DOHH2 (cell line): ENCODE measurements at regions not wholly inside any gene's neighbourhood (a gene's known extent, or its start where the extent isn't known, plus 50 kb on each side); places are given as distances from the start of the nearest gene placed in this dataset.

Source experiments
- CTCF ChIP-seq: fragments of 200-600 bp; sonication (generic); IDR thresholded peaks from one replicate; pipeline ENCODE4 v1.5.1; 2014; ENCODE audit warnings: antibody characterized with exemption, mild to moderate bottlenecking, low read depth, low read length; ENCODE audit not compliant: poor library complexity, severe bottlenecking
- EZH2phosphoT487 ChIP-seq: fragments of 200-600 bp; sonication (generic); IDR thresholded peaks from 2 replicates; pipeline ENCODE4 v1.6.1; 2017; ENCODE audit warnings: borderline replicate concordance, mild to moderate bottlenecking, antibody characterized with exemption, low read length, moderate library complexity, mixed read lengths

GRCh38 chr7:45987521-45988290, 66.6 kb upstream of the IGFBP3 start:
- TF ChIP-seq CTCF, result no peak
- TF ChIP-seq EZH2phosphoT487, result no peak
